ENCODE measurements at regions not wholly inside any gene's neighbourhood (a gene's known extent, or its start where the extent isn't known, plus 50 kb on each side); places are given as distances from the start of the nearest gene placed in this dataset.

GRCh38 chr3:34364335-34364734 is 565.9 kb downstream of the PDCD6IP start:
- Histone ChIP-seq H3K9me3 (no peaks in the 10 kb centered on the region), H3K4me3 (no peak overlapping the region), H3K27ac (no peak overlapping the region), H3K36me3 (no peaks in the 10 kb centered on the region), H3K4me1 (no peaks in the 10 kb centered on the region), H3K27me3 (no peaks in the 10 kb centered on the region)
- TF ChIP-seq CTCF (IDR thresholded peaks at IDR 0.05), result no peak
- TF ChIP-seq EP300 (IDR thresholded peaks at IDR 0.05), result no peak
- TF ChIP-seq POLR2A (IDR thresholded peaks at IDR 0.05), result no peak
- DNase-seq (ENCODE audit: low spot score in 2 of 2), result no peak
- 60 to 77% methylated on average over 2 of the region's 2 CpGs for WGBS, 2 donors

- Histone ChIP-seq H3K9me3 (peaks cover 0 to under 1% (median 0%) of the 10 kb centered on the region in 4 donors), H3K36me3 (no peaks in the 10 kb centered on the region), H3K27ac (no peak overlapping the region), H3K4me1 (no peaks in the 10 kb centered on the region), H3K27me3 (no peaks in the 10 kb centered on the region), H3K4me3 (no peak overlapping the region)
- WGBS, 2 donors, result 94 to 97% methylated on average over 3 of the region's 3 CpGs
- no peak for DNase-seq (ENCODE audit: low spot score in 2 of 2)
- TF ChIP-seq EP300 (IDR thresholded peaks at IDR 0.05) (no peak), CTCF (IDR thresholded peaks at IDR 0.05) (no peak), POLR2A (IDR thresholded peaks at IDR 0.05) (no peak)
These were observed 566.8 kb downstream of the PDCD6IP start for GRCh38 chr3:34365231-34365630.

GRCh38 chr3:34365771-34366170 is 567.3 kb downstream of the PDCD6IP start:
- H3K4me3 ChIP-seq, result no peak overlapping the region
- TF ChIP-seq POLR2A (IDR thresholded peaks at IDR 0.05), result no peak
- no peak for TF ChIP-seq CTCF (IDR thresholded peaks at IDR 0.05)
- TF ChIP-seq EP300 (IDR thresholded peaks at IDR 0.05), result no peak

GRCh38 chr3:34367521-34367920 is 569.1 kb downstream of the PDCD6IP start:
- Histone ChIP-seq H3K36me3 (no peaks in the 10 kb centered on the region), H3K9me3 (peaks cover 0 to 6% (median 0%) of the 10 kb centered on the region in 4 donors), H3K27ac (no peak overlapping the region), H3K27me3 (no peaks in the 10 kb centered on the region), H3K4me1 (no peaks in the 10 kb centered on the region), H3K4me3 (no peak overlapping the region)
- TF ChIP-seq CTCF (IDR thresholded peaks at IDR 0.05) (no peak), POLR2A (IDR thresholded peaks at IDR 0.05) (no peak), EP300 (IDR thresholded peaks at IDR 0.05) (no peak)
- 92 to 94% methylated on average over 1 of the region's 1 CpG for WGBS, 2 donors
- no peak for DNase-seq (ENCODE audit: low spot score in 2 of 2)

More at GRCh38 chr3:34365771-34366170, 567.3 kb downstream of the PDCD6IP start:
- WGBS, 2 donors, result 91 to 94% methylated on average over 2 of the region's 2 CpGs
- Histone ChIP-seq H3K4me1 (no peaks in the 10 kb centered on the region), H3K36me3 (no peaks in the 10 kb centered on the region), H3K27me3 (no peaks in the 10 kb centered on the region), H3K9me3 (peaks cover 0 to 6% (median 0%) of the 10 kb centered on the region in 4 donors), H3K27ac (no peak overlapping the region)
- no peak for DNase-seq (ENCODE audit: low spot score in 2 of 2)

GRCh38 chr3:34374521-34374920 is 576.1 kb downstream of the PDCD6IP start:
- no peaks in the 10 kb centered on the region for H3K36me3 ChIP-seq
- no peaks in the 10 kb centered on the region for H3K4me1 ChIP-seq
- TF ChIP-seq EP300 (IDR thresholded peaks at IDR 0.05), result no peak
- TF ChIP-seq POLR2A (IDR thresholded peaks at IDR 0.05), result no peak
- TF ChIP-seq CTCF (IDR thresholded peaks at IDR 0.05), result no peak
- H3K27ac ChIP-seq, result no peak overlapping the region
- H3K4me3 ChIP-seq, result no peak overlapping the region
- no peak for DNase-seq (ENCODE audit: low spot score in 2 of 2)
- H3K9me3 ChIP-seq, result peaks cover 0 to 6% (median 0%) of the 10 kb centered on the region in 4 donors
- no peaks in the 10 kb centered on the region for H3K27me3 ChIP-seq

All from tibial nerve (tissue), 4 donors.